ENCODE measurements at regions not wholly inside any gene's neighbourhood (a gene's known extent, or its start where the extent isn't known, plus 50 kb on each side); places are given as distances from the start of the nearest gene placed in this dataset.

GRCh38 chr3:137382005-137382594 lies 382.0 kb upstream of the SOX14 start:
- no peak overlapping the region for H3K4me3 ChIP-seq (ENCODE audit: low read depth, low read length)
- DNase-seq (ENCODE audit: low read depth): no peak
- TF ChIP-seq CTCF (conservative IDR thresholded peaks at IDR 0.05; ENCODE audit: low read depth, low read length): no peak

GRCh38 chr3:137385922-137386321 lies 378.2 kb upstream of the SOX14 start:
- TF ChIP-seq CTCF (conservative IDR thresholded peaks at IDR 0.05; ENCODE audit: low read depth, low read length): no peak
- no peak overlapping the region for H3K4me3 ChIP-seq (ENCODE audit: low read depth, low read length)
- no peak for DNase-seq (ENCODE audit: low read depth)

GRCh38 chr3:137409584-137409983 lies 354.5 kb upstream of the SOX14 start:
- no peak for DNase-seq (ENCODE audit: low read depth)
- no peak overlapping the region for H3K4me3 ChIP-seq (ENCODE audit: low read depth, low read length)
- TF ChIP-seq CTCF (conservative IDR thresholded peaks at IDR 0.05; ENCODE audit: low read depth, low read length): no peak

- DNase-seq (ENCODE audit: low read depth): no peak
- TF ChIP-seq CTCF (conservative IDR thresholded peaks at IDR 0.05; ENCODE audit: low read depth, low read length): no peak
- no peak overlapping the region for H3K4me3 ChIP-seq (ENCODE audit: low read depth, low read length)
Observed at GRCh38 chr3:137410028-137410427, 354.1 kb upstream of the SOX14 start.

- no peak overlapping the region for H3K4me3 ChIP-seq (ENCODE audit: low read depth, low read length)
- TF ChIP-seq CTCF (conservative IDR thresholded peaks at IDR 0.05; ENCODE audit: low read depth, low read length): no peak
- no peak for DNase-seq (ENCODE audit: low read depth)
Observed at GRCh38 chr3:137420198-137420995, 343.7 kb upstream of the SOX14 start.

- H3K4me3 ChIP-seq (ENCODE audit: low read depth, low read length): no peak overlapping the region
- TF ChIP-seq CTCF (conservative IDR thresholded peaks at IDR 0.05; ENCODE audit: low read depth, low read length): no peak
- no peak for DNase-seq (ENCODE audit: low read depth)
Observed at GRCh38 chr3:137438561-137438960, 325.6 kb upstream of the SOX14 start.

- DNase-seq (ENCODE audit: low read depth): no peak
- no peak for TF ChIP-seq CTCF (conservative IDR thresholded peaks at IDR 0.05; ENCODE audit: low read depth, low read length)
- H3K4me3 ChIP-seq (ENCODE audit: low read depth, low read length): no peak overlapping the region
Observed at GRCh38 chr3:137460944-137461343, 303.2 kb upstream of the SOX14 start.

Measured in choroid plexus epithelial cell (primary cell).